ENCODE measurements at regions not wholly inside any gene's neighbourhood (a gene's known extent, or its start where the extent isn't known, plus 50 kb on each side); places are given as distances from the start of the nearest gene placed in this dataset.

GRCh38 chr15:47475336-47475735, 242.0 kb upstream of the SEMA6D start:
- no peak for ATAC-seq
- H3K4me1 Mint-ChIP-seq (ENCODE audit: low read depth in 2 of 2): peaks cover 0 to 4% of the 10 kb centered on the region in 2 donors
- DNase-seq (ENCODE audit: low spot score): no peak
- H3K4me3 Mint-ChIP-seq: no peak overlapping the region
- peaks cover 3% of the 10 kb centered on the region for H3K36me3 Mint-ChIP-seq
- H3K9me3 Mint-ChIP-seq: no peaks in the 10 kb centered on the region
- H3K27me3 Mint-ChIP-seq: peaks cover 0 to 3% of the 10 kb centered on the region in 2 donors
- no peak overlapping the region for H3K27ac Mint-ChIP-seq

- ATAC-seq: no peak
- Mint-ChIP-seq H3K9me3 (peaks cover 3% of the 10 kb centered on the region), H3K4me1 (ENCODE audit: low read depth in 2 of 2) (no peaks in the 10 kb centered on the region), H3K4me3 (no peak overlapping the region), H3K27ac (no peak overlapping the region), H3K36me3 (peaks cover 6% of the 10 kb centered on the region), H3K27me3 (peaks cover 0 to 3% of the 10 kb centered on the region in 2 donors)
- no peak for DNase-seq (ENCODE audit: low spot score)
Measured at GRCh38 chr15:47477341-47477740, 240.0 kb upstream of the SEMA6D start.

- ATAC-seq (no peak), DNase-seq (ENCODE audit: low spot score) (no peak)
- no peaks in the 10 kb centered on the region for H3K4me1 Mint-ChIP-seq (ENCODE audit: low read depth in 2 of 2)
- no peak overlapping the region for H3K27ac Mint-ChIP-seq
- H3K36me3 Mint-ChIP-seq: peaks cover 6% of the 10 kb centered on the region
- no peak overlapping the region for H3K4me3 Mint-ChIP-seq
- no peaks in the 10 kb centered on the region for H3K27me3 Mint-ChIP-seq
- peaks cover 3% of the 10 kb centered on the region for H3K9me3 Mint-ChIP-seq
Measured at GRCh38 chr15:47484059-47484458, 233.2 kb upstream of the SEMA6D start.

GRCh38 chr15:47484997-47485396, 232.3 kb upstream of the SEMA6D start:
- DNase-seq (ENCODE audit: low spot score): no peak
- Mint-ChIP-seq H3K27ac (no peak overlapping the region), H3K4me3 (no peak overlapping the region), H3K4me1 (ENCODE audit: low read depth in 2 of 2) (no peaks in the 10 kb centered on the region), H3K9me3 (peaks cover 3% of the 10 kb centered on the region), H3K36me3 (peaks cover 6% of the 10 kb centered on the region), H3K27me3 (no peaks in the 10 kb centered on the region)
- ATAC-seq: no peak

- H3K9me3 Mint-ChIP-seq: peaks cover 3% of the 10 kb centered on the region
- H3K4me3 Mint-ChIP-seq: no peak overlapping the region
- DNase-seq (ENCODE audit: low spot score) (no peak), ATAC-seq (no peak)
- no peaks in the 10 kb centered on the region for H3K27me3 Mint-ChIP-seq
- H3K4me1 Mint-ChIP-seq (ENCODE audit: low read depth in 2 of 2): no peaks in the 10 kb centered on the region
- H3K36me3 Mint-ChIP-seq: peaks cover 2% of the 10 kb centered on the region
- H3K27ac Mint-ChIP-seq: no peak overlapping the region
Measured at GRCh38 chr15:47485419-47485818, 231.9 kb upstream of the SEMA6D start.

- DNase-seq (ENCODE audit: low spot score): no peak
- H3K27ac Mint-ChIP-seq: no peak overlapping the region
- H3K36me3 Mint-ChIP-seq: no peaks in the 10 kb centered on the region
- H3K27me3 Mint-ChIP-seq: no peaks in the 10 kb centered on the region
- H3K4me1 Mint-ChIP-seq (ENCODE audit: low read depth in 2 of 2): no peaks in the 10 kb centered on the region
- no peak overlapping the region for H3K4me3 Mint-ChIP-seq
- no peaks in the 10 kb centered on the region for H3K9me3 Mint-ChIP-seq
- ATAC-seq: no peak
Measured at GRCh38 chr15:47486040-47486439, 231.3 kb upstream of the SEMA6D start.

DNA sequence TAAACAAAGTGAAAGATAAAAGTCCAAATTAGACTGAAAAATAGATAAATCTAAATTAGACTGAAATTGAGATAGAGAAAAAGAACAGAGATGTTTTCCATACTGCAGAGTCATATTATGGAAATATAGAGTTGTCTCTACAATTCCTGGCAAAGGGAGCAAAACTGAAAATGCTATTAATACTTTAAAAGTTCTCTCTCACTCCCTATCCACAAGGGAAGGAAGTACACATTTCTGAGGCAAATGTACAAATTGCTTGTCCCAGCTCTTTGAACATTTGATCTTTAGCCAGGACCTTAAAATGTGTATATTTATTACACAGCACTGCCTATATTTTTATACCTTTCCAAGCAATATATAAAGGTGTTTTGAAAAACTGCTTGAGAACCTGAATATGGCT, 225.1 kb upstream of the SEMA6D start:
- Mint-ChIP-seq H3K27me3 (no peaks in the 10 kb centered on the region), H3K4me1 (ENCODE audit: low read depth in 2 of 2) (no peaks in the 10 kb centered on the region), H3K36me3 (no peaks in the 10 kb centered on the region), H3K4me3 (no peak overlapping the region), H3K9me3 (no peaks in the 10 kb centered on the region), H3K27ac (no peak overlapping the region)
- no peak for DNase-seq (ENCODE audit: low spot score)
- no peak for ATAC-seq

GRCh38 chr15:47493357-47494247, 223.7 kb upstream of the SEMA6D start:
- Mint-ChIP-seq H3K27ac (no peak overlapping the region), H3K36me3 (no peaks in the 10 kb centered on the region), H3K9me3 (no peaks in the 10 kb centered on the region), H3K27me3 (no peaks in the 10 kb centered on the region), H3K4me1 (ENCODE audit: low read depth in 2 of 2) (no peaks in the 10 kb centered on the region), H3K4me3 (no peak overlapping the region)
- DNase-seq (ENCODE audit: low spot score) (no peak), ATAC-seq (no peak)

- Mint-ChIP-seq H3K27ac (no peak overlapping the region), H3K9me3 (no peaks in the 10 kb centered on the region), H3K36me3 (no peaks in the 10 kb centered on the region), H3K4me1 (ENCODE audit: low read depth in 2 of 2) (no peaks in the 10 kb centered on the region), H3K27me3 (no peaks in the 10 kb centered on the region), H3K4me3 (no peak overlapping the region)
- no peak for DNase-seq (ENCODE audit: low spot score)
- ATAC-seq: no peak
Measured at GRCh38 chr15:47496343-47497185, 220.7 kb upstream of the SEMA6D start.

DNA sequence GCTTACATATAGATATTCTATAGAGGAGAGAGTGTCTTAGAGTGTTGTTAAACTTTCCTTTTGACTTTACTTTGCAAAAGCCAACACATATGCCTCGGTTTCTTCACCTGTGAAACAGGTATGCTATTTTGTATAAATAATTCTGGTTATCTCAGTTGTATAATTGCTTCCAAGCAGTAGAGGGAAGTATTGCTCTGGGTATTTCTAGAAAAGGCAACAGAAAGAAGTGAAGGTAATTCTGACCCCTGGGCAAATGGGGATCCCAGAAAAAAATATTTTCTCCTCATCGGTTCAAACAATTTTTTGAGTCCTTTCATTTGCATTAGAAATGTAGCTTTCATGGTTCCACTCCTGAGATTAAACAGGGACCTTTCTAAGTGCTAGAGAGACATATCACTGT, 216.5 kb upstream of the SEMA6D start:
- Mint-ChIP-seq H3K27ac (no peak overlapping the region), H3K9me3 (no peaks in the 10 kb centered on the region), H3K4me3 (no peak overlapping the region), H3K27me3 (no peaks in the 10 kb centered on the region), H3K4me1 (ENCODE audit: low read depth in 2 of 2) (peaks cover 0 to 6% of the 10 kb centered on the region in 2 donors), H3K36me3 (no peaks in the 10 kb centered on the region)
- ATAC-seq (no peak), DNase-seq (ENCODE audit: low spot score) (no peak)

DNA sequence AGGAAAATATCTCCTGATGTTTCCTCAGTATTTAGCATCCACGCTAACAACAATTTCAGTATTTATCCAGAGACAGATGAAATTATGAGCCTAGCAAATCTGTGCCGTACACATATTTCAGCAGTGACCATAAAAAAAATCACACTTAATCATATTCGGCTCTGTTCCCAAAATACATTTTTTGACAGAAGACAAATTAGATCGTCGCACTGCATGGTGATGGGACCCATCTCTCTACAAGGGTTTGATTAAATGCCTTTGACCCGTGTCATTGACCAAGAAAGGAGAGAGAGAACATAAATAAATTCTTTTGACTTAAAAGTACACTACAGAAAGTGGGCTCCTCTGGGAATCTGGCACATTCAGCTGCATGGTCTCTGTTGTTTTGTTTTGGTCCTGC, 215.3 kb upstream of the SEMA6D start:
- no peaks in the 10 kb centered on the region for H3K27me3 Mint-ChIP-seq
- H3K4me1 Mint-ChIP-seq (ENCODE audit: low read depth in 2 of 2): peaks cover 0 to 6% of the 10 kb centered on the region in 2 donors
- H3K36me3 Mint-ChIP-seq: no peaks in the 10 kb centered on the region
- H3K9me3 Mint-ChIP-seq: no peaks in the 10 kb centered on the region
- ATAC-seq (no peak), DNase-seq (ENCODE audit: low spot score) (no peak)
- H3K27ac Mint-ChIP-seq: no peak overlapping the region
- H3K4me3 Mint-ChIP-seq: no peak overlapping the region

- Mint-ChIP-seq H3K36me3 (no peaks in the 10 kb centered on the region), H3K9me3 (no peaks in the 10 kb centered on the region), H3K4me3 (no peak overlapping the region), H3K27me3 (no peaks in the 10 kb centered on the region), H3K4me1 (ENCODE audit: low read depth in 2 of 2) (peaks cover 0 to 6% of the 10 kb centered on the region in 2 donors), H3K27ac (no peak overlapping the region)
- ATAC-seq (no peak), DNase-seq (ENCODE audit: low spot score) (no peak)
Measured at GRCh38 chr15:47503876-47504275, 213.4 kb upstream of the SEMA6D start.

- H3K36me3 Mint-ChIP-seq: no peaks in the 10 kb centered on the region
Measured at GRCh38 chr15:47504624-47505256, 212.6 kb upstream of the SEMA6D start.

More at GRCh38 chr15:47504624-47505256, 212.6 kb upstream of the SEMA6D start:
- no peaks in the 10 kb centered on the region for H3K9me3 Mint-ChIP-seq
- no peak for DNase-seq (ENCODE audit: low spot score)
- no peaks in the 10 kb centered on the region for H3K27me3 Mint-ChIP-seq
- H3K27ac Mint-ChIP-seq: no peak overlapping the region
- no peak for ATAC-seq
- H3K4me3 Mint-ChIP-seq: no peak overlapping the region
- H3K4me1 Mint-ChIP-seq (ENCODE audit: low read depth in 2 of 2): peaks cover 0 to 6% of the 10 kb centered on the region in 2 donors
